ENCODE measurements at regions not wholly inside any gene's neighbourhood (a gene's known extent, or its start where the extent isn't known, plus 50 kb on each side); places are given as distances from the start of the nearest gene placed in this dataset.
"Not testable (repeated sequence)": the region's sequence is repeated elsewhere in the genome, so short reads cannot be mapped to it uniquely, and the experiment has no call there.

DNA sequence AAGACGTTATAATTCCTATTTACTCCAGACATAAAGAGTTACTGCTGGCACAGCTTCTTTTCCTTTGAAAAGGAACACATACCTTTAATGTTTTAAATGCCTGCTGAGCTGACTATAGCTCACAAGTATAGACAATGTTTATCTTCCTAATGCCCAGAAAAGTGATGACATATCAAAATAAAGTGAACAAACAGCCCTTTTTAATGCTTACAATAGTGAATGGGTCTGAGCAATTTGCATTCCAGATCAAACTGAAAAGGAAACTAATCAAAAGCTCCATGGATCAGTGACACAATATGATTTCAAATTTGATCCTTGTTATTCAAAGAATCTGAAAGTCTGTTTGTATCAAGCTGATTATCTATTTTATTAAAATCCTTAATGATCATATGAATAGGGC, 233.6 kb upstream of the SEMA3E start:
- no peak for DNase-seq

- DNase-seq: no peak
These were observed 230.1 kb upstream of the SEMA3E start for GRCh38 chr7:83879063-83879462.

- DNase-seq: no peak
These were observed 229.7 kb upstream of the SEMA3E start for GRCh38 chr7:83878614-83879013.

GRCh38 chr7:83876593-83876992, 227.7 kb upstream of the SEMA3E start:
- no peak for DNase-seq

DNA sequence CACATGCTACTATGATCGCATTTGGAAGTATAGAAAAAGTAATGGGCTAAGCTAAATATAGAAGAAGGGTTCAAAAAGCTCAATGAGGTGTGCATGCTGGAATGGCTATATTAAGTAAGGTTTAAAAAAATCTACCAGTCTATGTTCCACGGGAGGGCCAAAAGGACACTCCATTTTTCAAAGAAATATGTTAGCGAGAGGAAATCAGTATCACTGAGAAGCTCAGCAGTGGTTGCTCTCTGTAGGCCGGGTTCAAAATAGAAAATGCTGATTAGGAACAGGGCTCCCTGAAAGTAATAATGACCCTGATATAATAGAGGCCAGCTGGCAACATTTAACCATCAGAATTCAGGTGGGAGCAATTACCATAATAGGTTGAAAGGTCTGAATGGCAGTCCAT, 224.5 kb upstream of the SEMA3E start:
- no peak for DNase-seq

- DNase-seq: no peak
These were observed 223.6 kb upstream of the SEMA3E start for GRCh38 chr7:83872501-83872900.

DNA sequence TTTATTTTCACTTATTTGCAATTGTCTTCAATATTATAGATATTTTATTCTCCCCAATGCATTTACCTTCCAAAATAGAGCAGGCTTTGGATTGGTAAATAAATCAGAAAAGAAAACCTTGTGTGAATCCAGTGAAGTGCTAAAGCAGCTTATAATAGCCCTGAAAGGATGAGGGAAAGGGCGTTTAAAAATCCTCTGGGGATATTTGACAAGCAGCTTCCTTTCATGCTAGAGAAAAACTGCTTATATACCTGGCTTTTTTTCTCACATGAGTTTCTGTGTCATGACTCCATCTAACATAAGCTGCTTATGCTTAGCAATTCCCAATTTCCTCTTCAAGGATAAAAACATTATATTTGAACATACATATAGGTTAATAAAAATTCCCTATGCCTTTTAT, 221.6 kb upstream of the SEMA3E start:
- DNase-seq: no peak

GRCh38 chr7:83866582-83866981, 217.6 kb upstream of the SEMA3E start:
- no peak for DNase-seq

GRCh38 chr7:83864551-83864950, 215.6 kb upstream of the SEMA3E start:
- no peak for DNase-seq

DNA sequence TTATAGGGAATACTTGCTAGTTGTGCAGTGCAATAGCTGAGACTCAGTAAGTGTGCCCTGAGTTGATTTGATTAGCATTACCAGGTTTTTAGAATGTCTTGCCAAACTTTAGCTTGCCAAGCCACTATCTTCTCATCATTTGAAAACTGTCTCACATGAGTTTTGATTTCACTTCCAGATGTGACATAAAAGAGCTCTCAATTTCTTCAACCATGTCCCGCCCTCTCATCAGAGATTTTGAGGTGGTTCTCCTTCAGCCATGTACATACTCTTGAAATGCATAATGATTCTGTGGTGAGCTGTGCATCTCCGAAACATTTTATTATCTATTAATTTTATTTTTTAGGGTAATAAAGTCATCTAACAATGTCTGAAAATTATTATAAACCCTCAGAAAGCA, 215.0 kb upstream of the SEMA3E start:
- DNase-seq: no peak

GRCh38 chr7:83861876-83862275, 212.9 kb upstream of the SEMA3E start:
- no peak for DNase-seq

GRCh38 chr7:83859827-83860226, 210.9 kb upstream of the SEMA3E start:
- no peak for DNase-seq

DNA sequence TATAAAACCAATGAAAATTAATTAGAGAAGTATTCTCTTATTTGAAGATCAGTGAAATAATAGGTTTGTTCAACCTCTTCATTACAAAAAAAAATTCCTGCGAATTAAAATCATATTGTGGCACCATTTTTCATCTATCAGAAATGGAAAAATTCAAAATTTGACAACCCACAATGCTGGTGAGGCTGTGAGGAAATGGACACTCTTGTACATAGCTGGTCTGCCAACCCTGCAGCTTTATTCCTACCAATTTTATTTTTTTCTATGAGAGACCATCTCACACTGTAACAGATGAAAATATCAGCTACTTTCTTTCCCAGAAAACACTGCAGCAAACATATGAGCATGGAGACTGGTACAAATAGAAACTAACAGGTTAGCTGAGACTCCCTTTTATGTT, 208.8 kb upstream of the SEMA3E start:
- DNase-seq: no peak

DNA sequence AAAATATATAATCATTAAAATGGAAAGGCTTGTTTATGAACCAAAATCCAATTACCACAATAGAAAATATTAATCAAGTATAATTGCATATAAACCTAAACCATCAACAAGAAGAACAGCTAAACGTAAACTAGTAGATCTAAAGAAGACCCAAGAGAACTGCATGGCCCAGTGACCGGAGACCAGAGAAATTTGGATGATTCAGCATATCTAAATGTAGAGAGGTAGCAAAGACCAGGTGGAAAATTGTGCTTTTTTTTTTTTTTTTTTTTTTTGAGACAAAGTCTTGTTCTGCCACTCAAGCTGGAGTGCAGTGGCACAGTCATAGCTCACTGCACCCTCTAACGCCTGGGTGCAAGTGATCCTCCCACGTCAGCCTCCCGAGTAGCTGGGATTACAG, 207.2 kb upstream of the SEMA3E start:
- DNase-seq: no peak

DNA sequence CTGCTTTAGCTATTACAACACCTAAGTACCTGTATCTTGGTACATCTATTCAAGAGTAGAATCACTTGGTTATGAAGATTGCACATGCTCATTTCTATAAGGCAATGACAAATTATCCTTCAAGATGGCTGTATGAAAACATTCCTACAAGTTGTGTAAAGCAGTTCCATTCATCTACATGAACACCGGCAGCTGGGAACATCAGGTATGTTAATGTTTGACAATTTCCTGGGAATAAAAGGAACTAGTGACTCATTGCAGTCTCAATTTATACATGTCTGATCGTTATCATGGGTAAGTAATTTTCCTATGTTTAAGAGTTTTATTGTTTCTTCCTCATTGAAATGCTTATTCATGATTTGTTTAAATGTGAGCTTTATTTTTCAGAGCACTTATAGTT, 203.2 kb upstream of the SEMA3E start:
- no peak for DNase-seq

- no peak for DNase-seq
These were observed 202.6 kb upstream of the SEMA3E start for GRCh38 chr7:83851551-83851950.

DNA sequence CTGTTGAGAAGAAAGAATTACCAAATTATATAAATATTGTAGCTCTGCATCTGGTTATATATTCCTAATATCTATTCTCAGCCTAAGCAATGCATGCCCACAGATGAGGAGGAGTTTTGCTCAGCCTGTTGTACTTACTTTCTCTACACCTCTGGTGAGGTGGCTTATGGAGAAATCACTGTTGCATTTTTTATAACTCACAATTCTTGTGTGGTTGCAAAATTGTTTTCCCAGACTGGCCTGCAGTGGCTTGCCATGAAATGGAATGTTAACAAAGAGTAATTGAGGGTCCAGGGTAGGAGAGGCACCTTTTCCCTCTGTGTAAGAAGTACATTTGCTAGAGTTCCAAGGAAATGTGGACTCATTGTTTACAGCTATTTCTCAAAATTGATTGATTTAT, 202.0 kb upstream of the SEMA3E start:
- no peak for DNase-seq

- DNase-seq: no peak
These were observed 201.2 kb upstream of the SEMA3E start for GRCh38 chr7:83850125-83850524.

- DNase-seq: no peak
These were observed 200.2 kb upstream of the SEMA3E start for GRCh38 chr7:83849131-83849530.

GRCh38 chr7:83842894-83843293, 194.0 kb upstream of the SEMA3E start:
- no peak for DNase-seq

GRCh38 chr7:83837683-83838082, 188.7 kb upstream of the SEMA3E start:
- DNase-seq: no peak

DNA sequence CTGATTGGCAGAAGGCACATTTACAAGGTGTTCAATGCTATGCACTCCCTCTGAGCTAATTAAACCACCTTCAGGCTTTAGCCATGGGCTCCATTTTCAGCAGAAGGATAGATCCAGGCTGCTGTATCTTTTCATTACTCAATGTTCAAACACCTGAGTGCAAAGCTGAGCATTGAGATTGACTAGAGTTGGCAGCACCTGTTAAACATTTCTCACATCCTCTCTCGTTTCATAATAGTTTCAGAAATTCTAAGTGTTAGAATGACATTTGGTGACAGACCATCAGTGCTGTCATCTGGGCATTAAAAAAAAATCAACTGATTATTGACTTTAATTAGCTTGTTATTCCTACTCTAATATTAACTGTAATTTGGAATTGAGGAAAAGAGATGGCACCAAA, 187.1 kb upstream of the SEMA3E start:
- DNase-seq: no peak

DNA sequence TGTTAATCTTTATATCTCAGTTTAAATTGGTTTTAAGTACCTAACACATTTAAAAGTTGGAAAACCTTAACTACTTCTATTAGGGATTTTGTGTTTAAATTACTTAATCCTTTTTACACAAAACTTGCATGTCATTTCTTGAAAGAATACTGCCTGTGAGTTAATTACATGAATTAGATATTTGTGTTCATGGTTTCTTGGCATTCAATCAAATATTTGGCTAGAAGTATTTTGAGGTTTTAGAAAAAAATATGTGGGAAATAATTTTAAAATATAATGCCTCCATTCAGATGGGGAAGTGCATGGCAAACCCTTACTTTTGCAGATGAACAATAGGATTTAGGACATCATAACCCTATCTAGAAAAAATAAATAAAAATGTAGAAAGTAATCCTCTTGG, 186.5 kb upstream of the SEMA3E start:
- DNase-seq: no peak

DNA sequence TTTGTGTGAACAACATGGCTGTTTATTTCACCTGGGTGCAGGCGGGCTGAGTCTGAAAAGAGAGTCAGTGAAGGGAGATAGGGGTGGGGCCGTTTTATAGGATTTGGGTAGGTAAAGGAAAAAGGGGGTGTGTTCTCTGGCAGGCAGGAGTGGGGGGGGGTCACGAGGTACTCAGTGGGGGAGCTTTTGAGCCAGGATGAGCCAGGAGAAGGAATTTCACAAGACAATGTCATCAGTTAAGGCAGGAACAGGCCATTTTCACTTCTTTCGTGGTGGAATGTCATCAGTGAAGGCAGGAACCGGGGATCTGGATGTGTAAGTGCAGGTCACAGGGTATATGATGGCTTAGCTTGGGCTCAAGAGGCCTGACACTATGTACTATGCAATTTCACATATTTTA, 184.8 kb upstream of the SEMA3E start:
- DNase-seq: not testable (repeated sequence)

DNA sequence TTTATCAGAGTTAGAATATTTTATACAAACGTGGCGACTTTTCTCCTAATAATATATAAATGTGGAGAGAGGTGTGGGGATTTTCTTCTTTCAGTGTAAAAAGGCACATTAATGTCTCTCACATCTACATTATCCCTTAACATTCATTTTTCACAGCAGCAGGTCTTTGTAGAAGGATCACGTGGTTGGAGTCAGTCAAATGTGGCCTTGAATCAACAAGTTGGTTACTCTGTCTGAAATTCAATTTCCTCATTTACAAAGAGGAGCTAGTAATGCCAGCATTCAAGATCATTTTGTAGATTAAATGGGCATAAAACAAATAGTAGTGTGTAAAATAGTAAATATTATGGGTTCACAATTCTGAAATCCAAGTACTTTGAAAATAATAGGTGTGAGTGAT, 183.1 kb upstream of the SEMA3E start:
- DNase-seq: no peak

DNA sequence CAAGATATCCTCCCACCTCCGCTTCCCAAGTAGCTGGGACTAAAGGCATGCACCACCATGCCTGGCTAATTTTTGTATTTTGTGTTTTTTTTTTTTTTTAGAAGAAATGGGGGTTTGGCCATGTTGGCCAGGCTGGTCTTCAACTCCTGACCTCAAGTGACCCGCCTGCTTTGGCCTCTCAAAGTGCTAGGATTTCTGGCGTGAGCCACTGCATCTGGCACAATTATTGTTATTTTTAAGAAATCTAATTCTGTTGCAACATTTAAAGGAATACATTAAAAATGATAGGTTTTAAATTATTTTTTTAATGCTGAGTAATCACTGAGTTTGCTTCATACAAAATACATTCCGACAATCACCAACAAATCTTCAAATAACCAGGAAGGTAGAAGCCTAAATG, 178.1 kb upstream of the SEMA3E start:
- DNase-seq: no peak

All from NCI-H524 treated with DMSO at 0.1 percent for 48 hours (cell line).